ENCODE measurements at regions not wholly inside any gene's neighbourhood (a gene's known extent, or its start where the extent isn't known, plus 50 kb on each side); places are given as distances from the start of the nearest gene placed in this dataset.

- Histone ChIP-seq H4K91ac (replicated peaks; ENCODE audit: insufficient read length, low read length) (no peak overlapping the region), H3K23me2 (ENCODE audit: low read depth, low read length) (no peaks in the 10 kb centered on the region), H3K18ac (ENCODE audit: extremely low read depth, low read length) (no peak overlapping the region), H3K36me3 (ENCODE audit: control insufficient read depth in 2 of 4, insufficient read depth in 4 of 4, low read length in 3 of 4) (no peaks in the 10 kb centered on the region), H3K79me2 (ENCODE audit: control insufficient read depth in 1 of 2, insufficient read depth in 2 of 2, low read length in 2 of 2) (no peaks in the 10 kb centered on the region), H3K23ac (ENCODE audit: insufficient read length) (no peak overlapping the region), H3K79me1 (ENCODE audit: low read depth, low read length) (no peaks in the 10 kb centered on the region), H3K9me3 (ENCODE audit: insufficient read depth in 2 of 2, low read depth in 1 of 2, low read length in 1 of 2) (no peaks in the 10 kb centered on the region), H3K56ac (replicated peaks; ENCODE audit: insufficient read length, low read depth, low read length) (no peak overlapping the region), H3K9ac (replicated peaks in 1 of 4; ENCODE audit: extremely low read depth in 1 of 4, low read depth in 3 of 4, low read length in 3 of 4) (no peak overlapping the region), H4K5ac (ENCODE audit: insufficient read length, low read depth, low read length) (no peak overlapping the region), H3K27me3 (replicated peaks in 1 of 4; ENCODE audit: control insufficient read depth in 3 of 4, extremely low read depth in 1 of 4, insufficient read depth in 3 of 4, low read length in 3 of 4) (no peaks in the 10 kb centered on the region), H2BK20ac (ENCODE audit: low read length) (no peak overlapping the region), H3K4me3 (ENCODE audit: extremely low read depth in 1 of 4, insufficient read depth in 2 of 4, low read depth in 3 of 4, low read length in 4 of 4) (no peak overlapping the region), H3K4me1 (replicated peaks in 1 of 4; ENCODE audit: control insufficient read depth in 3 of 4, insufficient read depth in 4 of 4, low read length in 3 of 4) (no peaks in the 10 kb centered on the region), H2BK12ac (ENCODE audit: low read depth, low read length) (no peak overlapping the region), H2AK5ac (ENCODE audit: low read depth, low read length) (no peak overlapping the region), H2BK5ac (ENCODE audit: low read depth, low read length) (no peak overlapping the region), H3K27ac (ENCODE audit: low read depth, low read length) (no peak overlapping the region), H4K20me1 (replicated peaks in 1 of 2; ENCODE audit: control insufficient read depth in 1 of 2, insufficient read depth in 2 of 2, low read length in 2 of 2) (no peaks in the 10 kb centered on the region), H3K4me2 (ENCODE audit: insufficient read depth in 1 of 2, low read depth in 2 of 2, low read length in 2 of 2) (no peak overlapping the region), H2BK15ac (ENCODE audit: low read length) (no peak overlapping the region), H3K4ac (replicated peaks; ENCODE audit: insufficient read length, low read depth, low read length) (no peak overlapping the region), H3K14ac (ENCODE audit: insufficient read length) (no peak overlapping the region), H2BK120ac (replicated peaks; ENCODE audit: low read depth, low read length) (no peak overlapping the region), H4K8ac (ENCODE audit: extremely low read depth, insufficient read depth, low read length) (no peak overlapping the region), H2AFZ (ENCODE audit: low read length) (no peak overlapping the region)
- WGBS, 2 experiments (ENCODE audit: extremely low coverage in 1 of 2, insufficient coverage in 1 of 2, insufficient read length in 1 of 2, insufficient replicate concordance in 2 of 2, low coverage in 1 of 2, low lambda C conversion rate in 2 of 2, missing lambda C conversion rate in 1 of 2) = 89% methylated on average over 1 of the region's 1 CpG; no CpG with 5 or more reads in 1 of the 2 experiments
- ChIA-PET CTCF (ENCODE audit: partially characterized antibody) (no interaction called here), POLR2A (ENCODE audit: partially characterized antibody) (no interaction called here)
- DNase-seq (ENCODE audit: low read depth in 1 of 2, low spot score in 2 of 2) (no peak), FAIRE-seq (no peak)
- no peak for TF ChIP-seq CHD7 (IDR thresholded peaks at IDR 0.05; ENCODE audit: insufficient replicate concordance, low read length)
Observed at GRCh38 chr7:136312592-136312991, 335.4 kb upstream of the MTPN start.
